Activated CD4-positive, alpha-beta memory T cell treated with anti-CD3 and anti-CD28 coated beads, Interleukin-2, amount 10 ng/mL, durations not matched to agents 7 days and 5 days (primary cell): ENCODE measurements at regions not wholly inside any gene's neighbourhood (a gene's known extent, or its start where the extent isn't known, plus 50 kb on each side); places are given as distances from the start of the nearest gene placed in this dataset.

Experiments used
- CTCF ChIA-PET: fragments of 350-600 bp; sonication (Branson Sonifier 250); formaldehyde crosslinking; loops from one replicate; lab custom pipeline; 2021; ENCODE audit warnings: antibody characterized with exemption, inconsistent platforms; lab: Charles Lee
- POLR2A ChIA-PET: fragments of 350-600 bp; sonication (Branson Sonifier 250); formaldehyde crosslinking; loops from one replicate; lab custom pipeline; 2021; ENCODE audit warnings: antibody characterized with exemption; lab: Charles Lee
- DNase-seq: peaks from one replicate; pipeline ENCODE4 v3.0.0-alpha.2; 2020
- H3K27ac Mint-ChIP-seq: one replicate; pipeline ENCODE4 v1.8.0; 2021; ENCODE audit warnings: mild to moderate bottlenecking, mixed read lengths
- H3K27me3 Mint-ChIP-seq: one replicate; pipeline ENCODE4 v1.8.0; 2021; ENCODE audit warnings: mixed read lengths
- H3K36me3 Mint-ChIP-seq: one replicate; pipeline ENCODE4 v1.8.0; 2021; ENCODE audit warnings: low read depth, mixed read lengths
- H3K4me1 Mint-ChIP-seq: one replicate; pipeline ENCODE4 v1.8.0; 2021; ENCODE audit warnings: mixed read lengths
- H3K4me3 Mint-ChIP-seq: one replicate; pipeline ENCODE4 v1.8.0; 2021; ENCODE audit warnings: mild to moderate bottlenecking, mixed read lengths
- H3K9me3 Mint-ChIP-seq: one replicate; pipeline ENCODE4 v1.8.0; 2021; ENCODE audit warnings: mixed read lengths

GRCh38 chr4:187814737-187815465, 180.7 kb upstream of the ZFP42 start:
- peaks cover 5% of the 10 kb centered on the region for H3K9me3 Mint-ChIP-seq
- CTCF ChIA-PET, result no interaction called here
- H3K27me3 Mint-ChIP-seq, result no peaks in the 10 kb centered on the region
- H3K4me1 Mint-ChIP-seq, result no peaks in the 10 kb centered on the region
- no peak for DNase-seq
- peak overlapping the region; percentile 35 for H3K27ac Mint-ChIP-seq
- H3K36me3 Mint-ChIP-seq, result no peaks in the 10 kb centered on the region
- POLR2A ChIA-PET, result no interaction called here
- peak overlapping the region; percentile 46 for H3K4me3 Mint-ChIP-seq

- POLR2A ChIA-PET, result no interaction called here
- Mint-ChIP-seq H3K4me3 (no peak overlapping the region), H3K36me3 (no peaks in the 10 kb centered on the region), H3K9me3 (peaks cover 10% of the 10 kb centered on the region), H3K27me3 (no peaks in the 10 kb centered on the region), H3K4me1 (no peaks in the 10 kb centered on the region), H3K27ac (no peak overlapping the region)
- CTCF ChIA-PET, result no interaction called here
- DNase-seq, result no peak
Observed at GRCh38 chr4:187826725-187827124, 168.8 kb upstream of the ZFP42 start.

- Mint-ChIP-seq H3K4me1 (no peaks in the 10 kb centered on the region), H3K27me3 (no peaks in the 10 kb centered on the region), H3K36me3 (no peaks in the 10 kb centered on the region), H3K27ac (no peak overlapping the region), H3K4me3 (no peak overlapping the region), H3K9me3 (peaks cover 12% of the 10 kb centered on the region)
- DNase-seq, result no peak
- ChIA-PET CTCF (no interaction called here), POLR2A (no interaction called here)
Observed at GRCh38 chr4:187827631-187828030, 167.9 kb upstream of the ZFP42 start.

- Mint-ChIP-seq H3K4me3 (no peak overlapping the region), H3K4me1 (no peaks in the 10 kb centered on the region), H3K9me3 (peaks cover 6% of the 10 kb centered on the region), H3K27me3 (no peaks in the 10 kb centered on the region), H3K36me3 (no peaks in the 10 kb centered on the region), H3K27ac (no peak overlapping the region)
- POLR2A ChIA-PET, result no interaction called here
- CTCF ChIA-PET, result no interaction called here
- DNase-seq, result no peak
Observed at GRCh38 chr4:187839765-187840164, 155.8 kb upstream of the ZFP42 start.

GRCh38 chr4:187840814-187841213, 154.8 kb upstream of the ZFP42 start:
- no peak for DNase-seq
- Mint-ChIP-seq H3K27ac (no peak overlapping the region), H3K9me3 (peaks cover 4% of the 10 kb centered on the region), H3K27me3 (no peaks in the 10 kb centered on the region), H3K4me3 (no peak overlapping the region), H3K36me3 (no peaks in the 10 kb centered on the region), H3K4me1 (no peaks in the 10 kb centered on the region)
- CTCF ChIA-PET, result no interaction called here
- POLR2A ChIA-PET, result no interaction called here

- CTCF ChIA-PET, result no interaction called here
- Mint-ChIP-seq H3K9me3 (peaks cover 10% of the 10 kb centered on the region), H3K27ac (no peak overlapping the region), H3K4me1 (no peaks in the 10 kb centered on the region), H3K27me3 (no peaks in the 10 kb centered on the region), H3K4me3 (no peak overlapping the region), H3K36me3 (no peaks in the 10 kb centered on the region)
- DNase-seq, result no peak
- POLR2A ChIA-PET, result no interaction called here
Observed at GRCh38 chr4:187849556-187850225, 145.9 kb upstream of the ZFP42 start.

GRCh38 chr4:187865914-187866313, 129.7 kb upstream of the ZFP42 start:
- ChIA-PET CTCF (no interaction called here), POLR2A (no interaction called here)
- no peaks in the 10 kb centered on the region for H3K4me1 Mint-ChIP-seq
- H3K9me3 Mint-ChIP-seq, result peaks cover 12% of the 10 kb centered on the region
- DNase-seq, result no peak
- no peak overlapping the region for H3K4me3 Mint-ChIP-seq
- H3K27ac Mint-ChIP-seq, result no peak overlapping the region
- H3K36me3 Mint-ChIP-seq, result no peaks in the 10 kb centered on the region
- H3K27me3 Mint-ChIP-seq, result no peaks in the 10 kb centered on the region

GRCh38 chr4:187883049-187883448, 112.5 kb upstream of the ZFP42 start:
- no peak for DNase-seq
- Mint-ChIP-seq H3K27me3 (no peaks in the 10 kb centered on the region), H3K4me3 (no peak overlapping the region), H3K27ac (no peak overlapping the region), H3K4me1 (no peaks in the 10 kb centered on the region), H3K9me3 (peaks cover 9% of the 10 kb centered on the region), H3K36me3 (no peaks in the 10 kb centered on the region)
- ChIA-PET POLR2A (no interaction called here), CTCF (no interaction called here)

- Mint-ChIP-seq H3K4me3 (no peak overlapping the region), H3K27me3 (no peaks in the 10 kb centered on the region), H3K4me1 (no peaks in the 10 kb centered on the region), H3K36me3 (no peaks in the 10 kb centered on the region), H3K27ac (no peak overlapping the region), H3K9me3 (peaks cover 9% of the 10 kb centered on the region)
- ChIA-PET CTCF (no interaction called here), POLR2A (no interaction called here)
- DNase-seq, result no peak
Observed at GRCh38 chr4:187883836-187884475, 111.6 kb upstream of the ZFP42 start.

- H3K4me1 Mint-ChIP-seq, result no peaks in the 10 kb centered on the region
- ChIA-PET CTCF (no interaction called here), POLR2A (no interaction called here)
- H3K9me3 Mint-ChIP-seq, result peaks cover 13% of the 10 kb centered on the region
- no peaks in the 10 kb centered on the region for H3K36me3 Mint-ChIP-seq
- DNase-seq, result no peak
- H3K4me3 Mint-ChIP-seq, result no peak overlapping the region
- H3K27ac Mint-ChIP-seq, result no peak overlapping the region
- no peaks in the 10 kb centered on the region for H3K27me3 Mint-ChIP-seq
Observed at GRCh38 chr4:187887906-187888305, 107.7 kb upstream of the ZFP42 start.

- Mint-ChIP-seq H3K4me1 (no peaks in the 10 kb centered on the region), H3K27me3 (no peaks in the 10 kb centered on the region), H3K27ac (no peak overlapping the region), H3K4me3 (no peak overlapping the region), H3K36me3 (no peaks in the 10 kb centered on the region), H3K9me3 (peaks cover 17% of the 10 kb centered on the region)
- POLR2A ChIA-PET, result no interaction called here
- DNase-seq, result no peak
- CTCF ChIA-PET, result no interaction called here
Observed at GRCh38 chr4:187889651-187890050, 105.9 kb upstream of the ZFP42 start.

- Mint-ChIP-seq H3K27ac (no peak overlapping the region), H3K4me3 (no peak overlapping the region), H3K36me3 (no peaks in the 10 kb centered on the region), H3K27me3 (no peaks in the 10 kb centered on the region), H3K4me1 (no peaks in the 10 kb centered on the region), H3K9me3 (peaks cover 14% of the 10 kb centered on the region)
- no peak for DNase-seq
- ChIA-PET CTCF (no interaction called here), POLR2A (no interaction called here)
Observed at GRCh38 chr4:187893418-187893817, 102.2 kb upstream of the ZFP42 start.

GRCh38 chr4:187903106-187903505, 92.5 kb upstream of the ZFP42 start:
- peaks cover 2% of the 10 kb centered on the region for H3K9me3 Mint-ChIP-seq
- no peaks in the 10 kb centered on the region for H3K4me1 Mint-ChIP-seq
- H3K27ac Mint-ChIP-seq, result no peak overlapping the region
- no peak for DNase-seq
- POLR2A ChIA-PET, result no interaction called here
- H3K27me3 Mint-ChIP-seq, result no peaks in the 10 kb centered on the region
- no peak overlapping the region for H3K4me3 Mint-ChIP-seq
- CTCF ChIA-PET, result no interaction called here
- no peaks in the 10 kb centered on the region for H3K36me3 Mint-ChIP-seq
